ENCODE measurements at regions not wholly inside any gene's neighbourhood (a gene's known extent, or its start where the extent isn't known, plus 50 kb on each side); places are given as distances from the start of the nearest gene placed in this dataset.

GRCh38 chr11:11208994-11209393 lies 144.1 kb downstream of the CSNK2A3 start:
- Histone ChIP-seq H3K36me3 (ENCODE audit: control insufficient read depth in 1 of 2, insufficient read depth in 2 of 2, low read length in 2 of 2) (no peaks in the 10 kb centered on the region), H3K9me2 (ENCODE audit: insufficient read depth) (no peaks in the 10 kb centered on the region), H3K79me2 (ENCODE audit: insufficient read depth, low read length) (no peaks in the 10 kb centered on the region), H3K4me1 (ENCODE audit: control insufficient read depth in 1 of 2, insufficient read depth in 2 of 2, low read length in 2 of 2) (no peaks in the 10 kb centered on the region), H3K4me2 (ENCODE audit: low read length) (no peak overlapping the region), H3K9ac (ENCODE audit: low read length) (no peak overlapping the region), H3K9me3 (ENCODE audit: control insufficient read depth in 1 of 2, insufficient read depth in 1 of 2, low read depth in 1 of 2, low read length in 2 of 2) (no peaks in the 10 kb centered on the region), H3K4me3 (replicated peaks in 1 of 2; ENCODE audit: low read depth in 1 of 2, low read length in 2 of 2) (no peak overlapping the region), H4K20me1 (ENCODE audit: insufficient read depth) (no peaks in the 10 kb centered on the region), H2AFZ (ENCODE audit: low read depth, low read length, poor library complexity, severe bottlenecking) (no peak overlapping the region), H3K27me3 (ENCODE audit: insufficient read depth, low read length) (no peaks in the 10 kb centered on the region), H3K27ac (ENCODE audit: low read depth, low read length) (no peak overlapping the region)
- no TSS peak for BruUV-seq (replicated peaks)
- ATAC-seq (no peak), DNase-seq (ENCODE audit: low read depth, low spot score) (no peak)
- CTCF ChIA-PET: no interaction called here
- intact Hi-C loops (cut with micrococcal nuclease): no loop called here
- TF ChIP-seq EZH2phosphoT487 (IDR thresholded peaks at IDR 0.05; ENCODE audit: borderline replicate concordance) (no peak), TCF7L2 (IDR thresholded peaks at IDR 0.05; ENCODE audit: borderline replicate concordance, extremely low read depth, insufficient read depth, insufficient read length) (no peak), ATF3 (IDR thresholded peaks at IDR 0.05) (no peak), ZNF274 (IDR thresholded peaks at IDR 0.05; ENCODE audit: low read depth, low read length) (no peak), CEBPB (IDR thresholded peaks at IDR 0.05; ENCODE audit: low read depth) (no peak)
- RAD21 ChIA-PET (ENCODE audit: low non-redundant PET in 1 of 2, low total read pairs in 2 of 2, uncharacterized antibody in 2 of 2, unreplicated experiment in 2 of 2): no interaction called here
- POLR2A ChIA-PET: no interaction called here

- Histone ChIP-seq H4K20me1 (ENCODE audit: insufficient read depth) (no peaks in the 10 kb centered on the region), H3K27ac (ENCODE audit: low read depth, low read length) (no peak overlapping the region), H3K27me3 (ENCODE audit: insufficient read depth, low read length) (no peaks in the 10 kb centered on the region), H3K79me2 (ENCODE audit: insufficient read depth, low read length) (no peaks in the 10 kb centered on the region), H2AFZ (ENCODE audit: low read depth, low read length, poor library complexity, severe bottlenecking) (no peak overlapping the region), H3K4me1 (ENCODE audit: control insufficient read depth in 1 of 2, insufficient read depth in 2 of 2, low read length in 2 of 2) (no peaks in the 10 kb centered on the region), H3K9me2 (ENCODE audit: insufficient read depth) (no peaks in the 10 kb centered on the region), H3K4me3 (replicated peaks in 1 of 2; ENCODE audit: low read depth in 1 of 2, low read length in 2 of 2) (no peak overlapping the region), H3K4me2 (ENCODE audit: low read length) (no peak overlapping the region), H3K9ac (ENCODE audit: low read length) (no peak overlapping the region), H3K36me3 (ENCODE audit: control insufficient read depth in 1 of 2, insufficient read depth in 2 of 2, low read length in 2 of 2) (no peaks in the 10 kb centered on the region), H3K9me3 (ENCODE audit: control insufficient read depth in 1 of 2, insufficient read depth in 1 of 2, low read depth in 1 of 2, low read length in 2 of 2) (0 out of 4 replicates have a peak, but pooled peaks cover 0 to 3% of the 10 kb centered on the region in 2 experiments)
- DNase-seq (ENCODE audit: low read depth, low spot score) (no peak), ATAC-seq (no peak)
- no peak for TF ChIP-seq SIN3A (IDR thresholded peaks at IDR 0.05; ENCODE audit: low read depth)
- no peak for TF ChIP-seq TCF7L2 (IDR thresholded peaks at IDR 0.05; ENCODE audit: borderline replicate concordance, extremely low read depth, insufficient read depth, insufficient read length)
- TF ChIP-seq RAD21 (IDR thresholded peaks at IDR 0.05; ENCODE audit: low read depth): peak; percentile 31; the same call in 1 of the 2 replicates
- TF ChIP-seq YY1 (IDR thresholded peaks at IDR 0.05; ENCODE audit: extremely low read depth, insufficient replicate concordance, low read depth, low read length): no peak
- TF ChIP-seq MAX (IDR thresholded peaks at IDR 0.05): no peak
- TF ChIP-seq POLR2A (IDR thresholded peaks at IDR 0.05; ENCODE audit: borderline replicate concordance, extremely low read depth, insufficient read depth, insufficient read length): no peak
- peak in 2 of 3 experiments; percentile 13 to 41; a peak in 1 of 6 replicates for TF ChIP-seq CTCF (IDR thresholded peaks at IDR 0.05 in 2 of 3, conservative IDR thresholded peaks at IDR 0.05 in 1 of 3; ENCODE audit: borderline replicate concordance in 1 of 3, insufficient read depth in 1 of 3, low read depth in 2 of 3, low read length in 2 of 3)
- TF ChIP-seq SRF (IDR thresholded peaks at IDR 0.05; ENCODE audit: low read depth): no peak
- TF ChIP-seq POLR2AphosphoS5 (IDR thresholded peaks at IDR 0.05; ENCODE audit: low read depth, low read length): no peak
- TF ChIP-seq JUND (IDR thresholded peaks at IDR 0.05): no peak
- no peak for TF ChIP-seq CEBPB (IDR thresholded peaks at IDR 0.05; ENCODE audit: low read depth)
- no peak for TF ChIP-seq ZNF274 (IDR thresholded peaks at IDR 0.05; ENCODE audit: low read depth, low read length)
- RAD21 ChIA-PET (ENCODE audit: low non-redundant PET in 1 of 2, low total read pairs in 2 of 2, uncharacterized antibody in 2 of 2, unreplicated experiment in 2 of 2): no interaction called here
- CTCF ChIA-PET: interaction anchor here (1.1 kb wide), 1 partner anchor 179 kb away, joined by 4 read pairs; no protein-coding TSS in a partner anchor
- no TSS peak for BruUV-seq (replicated peaks)
- POLR2A ChIA-PET: no interaction called here
- intact Hi-C loops (cut with micrococcal nuclease): no loop called here
Measured at GRCh38 chr11:11207428-11207827, 145.6 kb downstream of the CSNK2A3 start.

Data from HCT116 (cell line).